ENCODE measurements at regions not wholly inside any gene's neighbourhood (a gene's known extent, or its start where the extent isn't known, plus 50 kb on each side); places are given as distances from the start of the nearest gene placed in this dataset.

DNA sequence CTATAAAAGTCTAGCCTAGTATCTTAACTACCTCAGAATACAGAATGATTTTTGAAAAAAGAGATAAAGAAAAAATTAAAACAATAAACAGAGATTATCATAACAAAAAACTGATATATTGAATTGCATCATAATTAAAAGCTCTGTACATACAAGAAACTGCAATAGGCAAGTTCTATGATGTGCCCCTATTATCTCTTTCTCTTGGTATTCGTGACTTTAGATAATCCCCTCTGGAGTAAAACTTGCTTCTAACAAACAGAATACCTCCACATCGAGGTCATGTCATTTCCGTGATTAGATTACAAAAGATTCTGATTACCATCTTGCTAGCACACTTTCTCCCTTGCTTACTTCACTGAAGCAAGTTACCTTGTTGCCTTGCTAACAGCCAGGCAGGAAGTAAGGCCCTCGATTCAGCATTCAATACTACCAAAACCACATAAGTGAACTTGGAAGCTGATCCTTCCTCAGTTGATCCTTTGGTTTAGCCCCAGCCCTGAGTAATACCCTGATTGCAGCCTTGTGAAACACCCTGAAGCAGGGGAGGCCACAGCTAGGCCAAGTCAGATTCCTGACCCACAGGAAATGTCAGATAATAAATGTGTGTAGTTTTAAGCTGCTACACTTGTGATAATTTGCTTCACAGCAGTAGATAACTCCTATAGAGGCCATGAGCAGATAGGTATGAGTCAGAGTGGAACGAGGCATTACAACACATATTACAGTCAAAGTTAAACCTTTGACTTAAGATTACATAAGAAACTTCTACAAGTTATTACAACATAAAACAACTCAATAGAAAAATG lies 53.7 kb upstream of the TMX4 start:
- Histone ChIP-seq H3K4me2 (ENCODE audit: low read length) (no peak overlapping the region), H3K27ac (ENCODE audit: low read depth, low read length) (no peak overlapping the region)
- CTCF ChIA-PET: interaction anchor here (1.5 kb wide), 1 partner anchor 9 kb away, joined by 8 read pairs; no protein-coding TSS in a partner anchor

More for the DNA sequence above, 53.7 kb upstream of the TMX4 start:
- no TSS peak for BruUV-seq (replicated peaks)
- intact Hi-C loops (cut with micrococcal nuclease): no loop called here
- Histone ChIP-seq H3K4me1 (ENCODE audit: control insufficient read depth in 1 of 2, insufficient read depth in 2 of 2, low read length in 2 of 2) (no peaks in the 10 kb centered on the region), H4K20me1 (ENCODE audit: insufficient read depth) (no peaks in the 10 kb centered on the region), H3K79me2 (ENCODE audit: insufficient read depth, low read length) (no peaks in the 10 kb centered on the region), H3K4me3 (replicated peaks in 1 of 2; ENCODE audit: low read depth in 1 of 2, low read length in 2 of 2) (no peak overlapping the region), H3K36me3 (ENCODE audit: control insufficient read depth in 1 of 2, insufficient read depth in 2 of 2, low read length in 2 of 2) (no peaks in the 10 kb centered on the region), H3K9ac (ENCODE audit: low read length) (no peak overlapping the region), H3K9me3 (ENCODE audit: control insufficient read depth in 1 of 2, insufficient read depth in 1 of 2, low read depth in 1 of 2, low read length in 2 of 2) (no peaks in the 10 kb centered on the region), H3K27me3 (ENCODE audit: insufficient read depth, low read length) (no peaks in the 10 kb centered on the region), H3K9me2 (ENCODE audit: insufficient read depth) (no peaks in the 10 kb centered on the region), H2AFZ (ENCODE audit: low read depth, low read length, poor library complexity, severe bottlenecking) (no peak overlapping the region)
- TF ChIP-seq ZNF274 (IDR thresholded peaks at IDR 0.05; ENCODE audit: low read depth, low read length): no peak
- no peak for TF ChIP-seq SRF (IDR thresholded peaks at IDR 0.05; ENCODE audit: low read depth)
- TF ChIP-seq FOSL1 (IDR thresholded peaks at IDR 0.05; ENCODE audit: low read depth): no peak
- TF ChIP-seq, protein P1, sequence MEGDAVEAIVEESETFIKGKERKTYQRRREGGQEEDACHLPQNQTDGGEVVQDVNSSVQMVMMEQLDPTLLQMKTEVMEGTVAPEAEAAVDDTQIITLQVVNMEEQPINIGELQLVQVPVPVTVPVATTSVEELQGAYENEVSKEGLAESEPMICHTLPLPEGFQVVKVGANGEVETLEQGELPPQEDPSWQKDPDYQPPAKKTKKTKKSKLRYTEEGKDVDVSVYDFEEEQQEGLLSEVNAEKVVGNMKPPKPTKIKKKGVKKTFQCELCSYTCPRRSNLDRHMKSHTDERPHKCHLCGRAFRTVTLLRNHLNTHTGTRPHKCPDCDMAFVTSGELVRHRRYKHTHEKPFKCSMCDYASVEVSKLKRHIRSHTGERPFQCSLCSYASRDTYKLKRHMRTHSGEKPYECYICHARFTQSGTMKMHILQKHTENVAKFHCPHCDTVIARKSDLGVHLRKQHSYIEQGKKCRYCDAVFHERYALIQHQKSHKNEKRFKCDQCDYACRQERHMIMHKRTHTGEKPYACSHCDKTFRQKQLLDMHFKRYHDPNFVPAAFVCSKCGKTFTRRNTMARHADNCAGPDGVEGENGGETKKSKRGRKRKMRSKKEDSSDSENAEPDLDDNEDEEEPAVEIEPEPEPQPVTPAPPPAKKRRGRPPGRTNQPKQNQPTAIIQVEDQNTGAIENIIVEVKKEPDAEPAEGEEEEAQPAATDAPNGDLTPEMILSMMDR (IDR thresholded peaks at IDR 0.05 in 2 of 3, conservative IDR thresholded peaks at IDR 0.05 in 1 of 3; ENCODE audit: borderline replicate concordance in 1 of 3, insufficient read depth in 1 of 3, low read depth in 2 of 3, low read length in 2 of 3): no peak
- TF ChIP-seq CBX3 (IDR thresholded peaks at IDR 0.05; ENCODE audit: low read depth): no peak
- TF ChIP-seq MAX (IDR thresholded peaks at IDR 0.05): no peak
- TF ChIP-seq POLR2A (IDR thresholded peaks at IDR 0.05; ENCODE audit: borderline replicate concordance, extremely low read depth, insufficient read depth, insufficient read length): no peak
- no peak for TF ChIP-seq POLR2AphosphoS5 (IDR thresholded peaks at IDR 0.05; ENCODE audit: low read depth, low read length)
- no peak for TF ChIP-seq SP1 (IDR thresholded peaks at IDR 0.05; ENCODE audit: low read depth)
- TF ChIP-seq, protein P2, sequence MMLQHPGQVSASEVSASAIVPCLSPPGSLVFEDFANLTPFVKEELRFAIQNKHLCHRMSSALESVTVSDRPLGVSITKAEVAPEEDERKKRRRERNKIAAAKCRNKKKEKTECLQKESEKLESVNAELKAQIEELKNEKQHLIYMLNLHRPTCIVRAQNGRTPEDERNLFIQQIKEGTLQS (IDR thresholded peaks at IDR 0.05): no peak
- TF ChIP-seq RAD21 (IDR thresholded peaks at IDR 0.05; ENCODE audit: low read depth): no peak
- TF ChIP-seq SIN3A (IDR thresholded peaks at IDR 0.05; ENCODE audit: low read depth): no peak
- no peak for TF ChIP-seq ZFX (IDR thresholded peaks at IDR 0.05)
- TF ChIP-seq REST (IDR thresholded peaks at IDR 0.05; ENCODE audit: low read depth): no peak
- RAD21 ChIA-PET (ENCODE audit: low non-redundant PET in 1 of 2, low total read pairs in 2 of 2, uncharacterized antibody in 2 of 2, unreplicated experiment in 2 of 2): no interaction called here
- ATAC-seq (no peak), DNase-seq (ENCODE audit: low read depth, low spot score) (no peak)
- POLR2A ChIA-PET: no interaction called here

Data from HCT116 (cell line).